Common myeloid progenitor, CD34-positive (primary cell): ENCODE measurements at regions not wholly inside any gene's neighbourhood (a gene's known extent, or its start where the extent isn't known, plus 50 kb on each side); places are given as distances from the start of the nearest gene placed in this dataset.

Experiments
- CTCF ChIA-PET: fragments of 350-600 bp; sonication (Branson Sonifier 250); formaldehyde crosslinking; loops from one replicate; lab custom pipeline; 2021; ENCODE audit warnings: antibody characterized with exemption; lab: Charles Lee
- POLR2A ChIA-PET: fragments of 350-600 bp; sonication (Branson Sonifier 250); formaldehyde crosslinking; loops from one replicate; lab custom pipeline; 2021; ENCODE audit warnings: antibody characterized with exemption; lab: Charles Lee
- DNase-seq, 3 donors: peaks; one replicate each; pipeline versions ENCODE4 v3.0.0 to v3.0.0-alpha.2; 2013
- H3K27ac ChIP-seq, 2 experiments: 1 replicate in 1 of 2; 2 replicates in 1 of 2; pipeline ENCODE4 v1.7.0; 2013; ENCODE audit warnings: inconsistent platforms in 2 of 2, low read length in 2 of 2, mild to moderate bottlenecking in 2 of 2, low read depth in 1 of 2, moderate library complexity in 1 of 2; ENCODE audit not compliant: severe bottlenecking in 2 of 2, insufficient read depth in 1 of 2, poor library complexity in 1 of 2
- H3K27me3 ChIP-seq, 5 experiments: replicated peaks in 2 of 5; 1 replicate in 3 of 5; 2 replicates in 2 of 5; pipeline versions ENCODE4 v1.6.1 to v1.7.0; 2013; ENCODE audit warnings: low read length in 4 of 5, mild to moderate bottlenecking in 2 of 5, moderate library complexity in 2 of 5, inconsistent platforms in 1 of 5; ENCODE audit not compliant: insufficient read depth in 5 of 5, control insufficient read depth in 4 of 5
- H3K36me3 ChIP-seq, 4 experiments: 1 replicate in 2 of 4; 2 replicates in 2 of 4; pipeline versions ENCODE4 v1.6.1 to v1.7.0; 2013; ENCODE audit warnings: low read length in 3 of 4, control low read depth in 1 of 4, mild to moderate bottlenecking in 1 of 4; ENCODE audit not compliant: control insufficient read depth in 4 of 4, insufficient read depth in 4 of 4
- H3K4me1 ChIP-seq, 4 experiments: 1 replicate in 3 of 4; 2 replicates in 1 of 4; pipeline versions ENCODE4 v1.6.1 to v1.7.1; 2013; ENCODE audit warnings: low read length in 3 of 4, mild to moderate bottlenecking in 3 of 4, control low read depth in 1 of 4, inconsistent platforms in 1 of 4, moderate library complexity in 1 of 4; ENCODE audit not compliant: control insufficient read depth in 4 of 4, insufficient read depth in 4 of 4; ENCODE audit errors: control extremely low read depth in 1 of 4
- H3K4me3 ChIP-seq, 7 experiments: 1 replicate in 4 of 7; 2 replicates in 3 of 7; pipeline versions ENCODE4 v1.5.1 to v1.7.0; 2013; ENCODE audit warnings: mild to moderate bottlenecking in 7 of 7, low read length in 6 of 7, moderate library complexity in 6 of 7, inconsistent platforms in 2 of 7, low read depth in 2 of 7, control low read depth in 1 of 7; ENCODE audit not compliant: insufficient read depth in 4 of 7, control insufficient read depth in 1 of 7; ENCODE audit errors: extremely low read depth in 1 of 7
- H3K9me3 ChIP-seq, 5 experiments: 1 replicate in 4 of 5; 2 replicates in 1 of 5; pipeline versions ENCODE4 v1.6.1 to v1.7.1; 2013; ENCODE audit warnings: low read length in 4 of 5, mild to moderate bottlenecking in 2 of 5, inconsistent platforms in 1 of 5, low read depth in 1 of 5, moderate library complexity in 1 of 5; ENCODE audit not compliant: control insufficient read depth in 4 of 5, insufficient read depth in 2 of 5; ENCODE audit errors: control extremely low read depth in 1 of 5
- WGBS: methylation state at CpG from one replicate; pipeline ENCODE4 v1.1.5; 2013; ENCODE audit not compliant: insufficient coverage; 5-methylcytosine and 5-hydroxymethylcytosine counted together

DNA sequence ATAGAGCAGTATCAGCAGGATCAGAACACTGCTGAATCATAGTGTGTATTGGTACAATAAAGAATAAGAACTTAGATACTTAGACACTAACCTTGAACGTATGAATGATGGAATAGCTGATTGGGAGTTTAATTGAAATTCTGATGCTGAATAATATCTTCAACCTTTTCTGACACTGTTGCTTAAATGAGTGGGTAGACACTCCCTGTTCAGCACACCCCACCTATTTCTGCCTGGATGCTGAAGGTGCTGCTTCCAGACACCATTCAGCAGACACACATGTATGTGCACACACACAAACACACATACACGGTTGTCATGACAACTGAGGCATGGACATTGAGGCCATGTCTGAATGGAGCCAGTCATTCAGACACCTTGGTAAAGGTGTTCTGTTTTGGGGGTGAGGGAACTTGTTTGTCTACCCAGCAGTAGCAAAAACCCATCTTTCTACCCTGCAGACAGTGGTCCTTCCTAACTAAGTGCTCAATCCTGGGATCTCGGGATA is 54.3 kb downstream of the TMEM215 start:
- Histone ChIP-seq H3K27me3 (peaks cover 0 to 38% (median 11%) of the 10 kb centered on the region in 5 experiments), H3K4me3 (no peak overlapping the region), H3K27ac (no peak overlapping the region), H3K9me3 (no peaks in the 10 kb centered on the region), H3K4me1 (no peaks in the 10 kb centered on the region), H3K36me3 (no peaks in the 10 kb centered on the region)
- DNase-seq = no peak
- ChIA-PET CTCF (interaction anchor here (1.1 kb wide), 1 partner anchor 108 kb away, joined by 3 read pairs; no protein-coding TSS in a partner anchor), POLR2A (no interaction called here)
- 100% methylated on average over 1 of the region's 3 CpGs for WGBS

DNA sequence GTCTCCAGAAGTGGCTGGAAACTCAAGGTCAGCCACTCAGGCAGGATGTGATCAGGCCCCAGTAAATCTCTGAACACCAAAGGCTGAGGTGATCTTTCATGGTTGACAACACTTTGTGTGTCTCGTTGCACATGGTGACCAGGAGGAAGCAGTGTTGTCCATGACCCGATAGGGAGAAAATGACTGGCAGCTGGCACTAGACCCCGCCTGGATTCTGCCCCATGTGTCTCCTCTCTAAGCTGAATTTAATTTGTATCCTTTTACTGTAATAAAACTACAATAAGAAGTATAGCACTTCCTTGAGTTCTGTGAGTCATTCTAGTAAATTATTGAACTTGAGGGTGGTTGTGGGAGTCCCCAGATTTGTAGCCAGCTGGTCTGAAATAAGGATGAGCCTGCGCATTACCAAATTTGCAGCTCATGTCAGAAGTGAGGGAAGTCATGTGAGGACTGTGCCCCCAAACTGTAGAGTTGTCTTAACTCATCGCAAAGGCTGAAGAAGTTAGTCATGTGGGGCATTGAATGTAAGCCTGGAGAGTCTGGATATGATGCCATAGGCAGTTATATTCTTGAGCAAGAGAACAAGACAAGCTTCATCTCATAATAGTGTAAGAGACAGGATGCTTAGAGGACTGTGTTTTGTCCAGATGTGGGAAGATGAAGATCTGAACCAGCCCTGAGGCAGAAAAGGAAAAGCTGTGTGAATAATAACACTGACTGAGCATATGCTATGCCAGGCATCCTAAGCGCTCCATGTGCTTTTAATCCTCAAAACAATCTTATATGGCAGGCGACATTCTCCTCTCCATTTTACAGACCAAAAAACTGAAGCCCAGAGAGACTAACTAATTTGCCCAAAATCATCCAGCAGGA is 55.9 kb downstream of the TMEM215 start:
- ChIA-PET CTCF (interaction anchor here (1.3 kb wide), 1 partner anchor 129 kb away, joined by 4 read pairs; no protein-coding TSS in a partner anchor), POLR2A (no interaction called here)
- H3K27me3 ChIP-seq = peaks cover 0 to 42% (median 12%) of the 10 kb centered on the region in 5 experiments
- no peaks in the 10 kb centered on the region for H3K9me3 ChIP-seq
- H3K27ac ChIP-seq = no peak overlapping the region
- no peaks in the 10 kb centered on the region for H3K4me1 ChIP-seq
- H3K4me3 ChIP-seq = no peak overlapping the region
- 95% methylated on average over 5 of the region's 7 CpGs for WGBS
- no peak for DNase-seq
- H3K36me3 ChIP-seq = no peaks in the 10 kb centered on the region

DNA sequence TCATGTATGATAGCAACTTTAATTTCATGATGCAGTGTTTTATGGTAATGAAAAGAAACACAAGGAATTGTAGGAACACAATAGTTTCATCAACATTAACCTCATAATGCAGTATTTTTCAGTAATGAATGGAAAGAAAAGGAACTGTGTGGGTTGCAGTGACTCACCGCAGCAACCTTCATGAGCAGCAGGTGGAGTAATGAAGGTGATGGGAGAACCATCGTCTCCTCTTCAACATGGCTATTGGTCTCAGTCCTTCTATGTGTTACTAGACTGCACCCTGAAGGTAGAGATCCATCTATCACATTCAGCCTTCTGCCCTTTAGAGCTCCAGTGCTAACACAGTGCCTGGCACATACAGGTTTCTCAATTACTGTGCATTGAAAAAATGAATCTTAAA is 58.0 kb downstream of the TMEM215 start:
- WGBS = no CpG with 5 or more reads among the region's 2 CpGs
- Histone ChIP-seq H3K9me3 (no peaks in the 10 kb centered on the region), H3K27me3 (peaks cover 0 to 56% (median 12%) of the 10 kb centered on the region in 5 experiments), H3K36me3 (no peaks in the 10 kb centered on the region), H3K4me1 (no peaks in the 10 kb centered on the region), H3K4me3 (no peak overlapping the region), H3K27ac (no peak overlapping the region)
- DNase-seq = no peak
- ChIA-PET POLR2A (no interaction called here), CTCF (interaction anchor here (1.6 kb wide), 1 partner anchor 25 kb away, joined by 3 read pairs; no protein-coding TSS in a partner anchor)

DNA sequence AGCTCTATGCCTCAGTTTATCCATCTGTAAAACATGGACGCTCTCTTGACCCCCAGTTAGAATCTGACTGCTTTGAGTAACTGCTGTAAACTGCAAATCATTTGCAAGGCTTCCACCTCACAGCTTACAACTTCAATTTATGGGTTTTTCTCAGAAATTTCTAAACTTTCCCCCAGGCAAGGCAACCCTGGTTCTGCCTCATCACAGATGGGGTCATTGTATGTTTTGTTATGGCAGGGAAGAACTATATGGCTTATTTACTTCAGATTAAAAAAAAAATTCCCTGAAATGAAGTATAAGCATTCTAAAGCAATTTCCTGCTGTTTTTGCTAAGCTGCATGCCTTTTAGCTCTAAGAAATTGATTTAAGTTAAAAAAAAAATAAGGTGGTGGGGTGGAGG is 60.0 kb downstream of the TMEM215 start:
- 100% methylated on average over 1 of the region's 1 CpG for WGBS
- POLR2A ChIA-PET = no interaction called here
- DNase-seq = no peak
- Histone ChIP-seq H3K27me3 (peaks cover 0 to 62% (median 20%) of the 10 kb centered on the region in 5 experiments), H3K4me1 (no peaks in the 10 kb centered on the region), H3K27ac (no peak overlapping the region), H3K36me3 (no peaks in the 10 kb centered on the region), H3K4me3 (no peak overlapping the region), H3K9me3 (no peaks in the 10 kb centered on the region)
- CTCF ChIA-PET = interaction anchor here (0.7 kb wide), 1 partner anchor 15 kb away, joined by 3 read pairs; no protein-coding TSS in a partner anchor

DNA sequence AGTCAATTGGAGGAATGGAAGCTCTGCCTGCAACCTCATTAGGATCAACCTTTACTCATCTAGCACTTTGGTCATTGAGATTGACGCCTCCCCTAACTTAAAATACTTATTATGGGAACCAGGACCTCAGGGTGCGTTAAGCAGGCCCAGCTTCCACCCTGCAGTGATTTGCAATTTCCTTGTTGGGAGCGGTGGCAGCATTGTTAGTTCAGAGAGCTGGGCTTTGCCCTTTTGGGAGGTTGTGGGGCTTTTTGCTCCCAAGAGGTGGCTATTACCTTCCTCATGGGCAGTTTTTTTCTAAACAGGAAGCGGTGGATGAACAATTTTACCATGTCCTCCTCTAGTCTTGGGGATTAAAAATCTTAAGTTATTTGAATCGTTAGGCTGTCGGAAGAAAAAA is 60.9 kb downstream of the TMEM215 start:
- WGBS = 70% methylated on average over 6 of the region's 6 CpGs
- no peaks in the 10 kb centered on the region for H3K9me3 ChIP-seq
- H3K4me3 ChIP-seq = no peak overlapping the region
- H3K4me1 ChIP-seq = no peaks in the 10 kb centered on the region
- ChIA-PET CTCF (no interaction called here), POLR2A (no interaction called here)
- H3K36me3 ChIP-seq = no peaks in the 10 kb centered on the region
- H3K27ac ChIP-seq = no peak overlapping the region
- H3K27me3 ChIP-seq = peaks cover 0 to 62% (median 17%) of the 10 kb centered on the region in 5 experiments
- DNase-seq = no peak

DNA sequence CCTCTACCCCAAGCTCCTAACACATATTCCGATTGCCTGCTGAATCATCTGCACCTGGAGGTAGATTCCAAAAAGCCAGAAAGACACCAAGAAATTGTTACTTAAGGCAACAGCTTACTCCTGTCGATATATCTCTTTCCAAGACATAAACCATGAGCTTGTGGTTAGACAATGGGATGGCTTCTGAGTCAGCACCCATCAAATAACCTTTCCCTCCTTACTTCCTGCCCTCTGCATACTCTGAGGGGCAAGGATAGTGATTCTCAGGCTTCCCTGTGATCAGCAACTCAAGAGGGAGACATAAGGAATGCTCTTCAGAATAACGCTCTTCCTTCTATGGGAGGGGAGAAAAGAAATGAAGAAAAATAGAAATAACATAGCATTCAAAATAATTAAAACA is 70.9 kb downstream of the TMEM215 start:
- H3K36me3 ChIP-seq = no peaks in the 10 kb centered on the region
- ChIA-PET POLR2A (no interaction called here), CTCF (interaction anchor here (0.6 kb wide), 1 partner anchor 110 kb away, joined by 5 read pairs; no protein-coding TSS in a partner anchor)
- WGBS = 100% methylated on average over 1 of the region's 3 CpGs
- no peaks in the 10 kb centered on the region for H3K4me1 ChIP-seq
- no peak for DNase-seq
- H3K27me3 ChIP-seq = peaks cover 0 to 72% (median 20%) of the 10 kb centered on the region in 5 experiments
- no peak overlapping the region for H3K27ac ChIP-seq
- no peaks in the 10 kb centered on the region for H3K9me3 ChIP-seq
- no peak overlapping the region for H3K4me3 ChIP-seq

DNA sequence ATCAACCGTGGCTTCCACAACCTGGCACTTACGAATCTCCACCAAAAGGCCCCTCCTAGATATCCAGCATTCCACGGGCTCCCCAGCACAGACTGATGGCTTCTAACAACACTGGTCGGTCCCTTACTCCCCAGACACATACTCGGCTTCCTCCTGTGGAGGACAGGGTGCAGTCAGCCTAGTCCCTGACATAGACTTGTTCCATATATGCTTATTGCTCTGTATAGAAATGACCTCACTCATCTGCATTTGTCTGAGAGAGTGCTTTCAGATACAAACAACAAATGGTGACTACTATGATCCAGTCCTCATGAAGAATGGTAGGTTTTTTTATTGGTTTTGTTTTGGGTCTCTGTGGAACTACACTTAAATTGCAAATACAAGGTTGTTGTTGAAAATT is 72.4 kb downstream of the TMEM215 start:
- H3K27me3 ChIP-seq = peaks cover 0 to 75% (median 17%) of the 10 kb centered on the region in 5 experiments
- no peaks in the 10 kb centered on the region for H3K4me1 ChIP-seq
- WGBS = 72% methylated on average over 5 of the region's 5 CpGs
- no peak overlapping the region for H3K27ac ChIP-seq
- no peak overlapping the region for H3K4me3 ChIP-seq
- CTCF ChIA-PET = no interaction called here
- POLR2A ChIA-PET = no interaction called here
- H3K36me3 ChIP-seq = no peaks in the 10 kb centered on the region
- H3K9me3 ChIP-seq = no peaks in the 10 kb centered on the region
- DNase-seq = no peak
